ENCODE measurements at regions not wholly inside any gene's neighbourhood (a gene's known extent, or its start where the extent isn't known, plus 50 kb on each side); places are given as distances from the start of the nearest gene placed in this dataset.

DNA sequence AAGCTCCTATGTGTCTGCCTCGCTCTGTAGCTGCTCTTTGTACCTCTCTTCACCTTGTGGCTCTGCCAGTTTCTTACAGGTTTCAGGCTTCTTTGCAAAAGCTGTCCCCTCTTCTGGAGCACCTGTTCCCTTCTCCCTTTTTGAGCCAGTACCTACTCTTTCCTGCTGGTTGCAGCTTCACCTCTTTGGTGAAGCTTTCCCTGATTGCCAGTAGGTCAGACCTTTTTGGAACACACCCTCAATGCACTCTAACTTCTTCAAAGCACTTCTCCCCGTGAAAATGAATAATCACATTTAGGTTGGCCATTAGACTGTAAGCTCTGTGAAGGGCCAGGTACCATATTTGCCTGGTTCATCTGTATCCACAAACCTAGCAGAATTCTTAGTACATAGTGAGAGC, 60.3 kb downstream of the BHLHE40 start:
- WGBS (ENCODE audit: insufficient coverage), result 93% methylated on average over 2 of the region's 2 CpGs
- H3K27me3 ChIP-seq (ENCODE audit: control insufficient read depth, insufficient read depth, low read length), result no peaks in the 10 kb centered on the region
- Mint-ChIP-seq H3K9me3 (no peaks in the 10 kb centered on the region), H3K27me3 (ENCODE audit: low read depth in 2 of 2) (no peaks in the 10 kb centered on the region), H3K4me3 (peak overlapping the region; percentile 17), H3K27ac (peak overlapping the region; percentile 90 to 91), H3K4me1 (peaks cover 45 to 50% of the 10 kb centered on the region in 2 donors), H3K36me3 (no peaks in the 10 kb centered on the region)
- no peak overlapping the region for H3K4me3 ChIP-seq (ENCODE audit: low read length)
- DNase-seq (no peak), ATAC-seq (no peak)
- H3K27ac ChIP-seq (ENCODE audit: low read length), result no peak overlapping the region
- H3K9me3 ChIP-seq (ENCODE audit: control insufficient read depth, insufficient read depth, low read length), result no peaks in the 10 kb centered on the region
- intact Hi-C loops (cut with micrococcal nuclease), result loop anchor here (2.0 kb wide), 1 partner anchor 13 kb away; no protein-coding TSS in a partner anchor
- no peaks in the 10 kb centered on the region for H3K36me3 ChIP-seq (ENCODE audit: control insufficient read depth, insufficient read depth, low read length)
- TF ChIP-seq, protein P1, sequence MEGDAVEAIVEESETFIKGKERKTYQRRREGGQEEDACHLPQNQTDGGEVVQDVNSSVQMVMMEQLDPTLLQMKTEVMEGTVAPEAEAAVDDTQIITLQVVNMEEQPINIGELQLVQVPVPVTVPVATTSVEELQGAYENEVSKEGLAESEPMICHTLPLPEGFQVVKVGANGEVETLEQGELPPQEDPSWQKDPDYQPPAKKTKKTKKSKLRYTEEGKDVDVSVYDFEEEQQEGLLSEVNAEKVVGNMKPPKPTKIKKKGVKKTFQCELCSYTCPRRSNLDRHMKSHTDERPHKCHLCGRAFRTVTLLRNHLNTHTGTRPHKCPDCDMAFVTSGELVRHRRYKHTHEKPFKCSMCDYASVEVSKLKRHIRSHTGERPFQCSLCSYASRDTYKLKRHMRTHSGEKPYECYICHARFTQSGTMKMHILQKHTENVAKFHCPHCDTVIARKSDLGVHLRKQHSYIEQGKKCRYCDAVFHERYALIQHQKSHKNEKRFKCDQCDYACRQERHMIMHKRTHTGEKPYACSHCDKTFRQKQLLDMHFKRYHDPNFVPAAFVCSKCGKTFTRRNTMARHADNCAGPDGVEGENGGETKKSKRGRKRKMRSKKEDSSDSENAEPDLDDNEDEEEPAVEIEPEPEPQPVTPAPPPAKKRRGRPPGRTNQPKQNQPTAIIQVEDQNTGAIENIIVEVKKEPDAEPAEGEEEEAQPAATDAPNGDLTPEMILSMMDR (IDR thresholded peaks at IDR 0.05), result no peak
- peaks cover 35% of the 10 kb centered on the region for H3K4me1 ChIP-seq (ENCODE audit: control insufficient read depth, insufficient read depth, low read length)

DNA sequence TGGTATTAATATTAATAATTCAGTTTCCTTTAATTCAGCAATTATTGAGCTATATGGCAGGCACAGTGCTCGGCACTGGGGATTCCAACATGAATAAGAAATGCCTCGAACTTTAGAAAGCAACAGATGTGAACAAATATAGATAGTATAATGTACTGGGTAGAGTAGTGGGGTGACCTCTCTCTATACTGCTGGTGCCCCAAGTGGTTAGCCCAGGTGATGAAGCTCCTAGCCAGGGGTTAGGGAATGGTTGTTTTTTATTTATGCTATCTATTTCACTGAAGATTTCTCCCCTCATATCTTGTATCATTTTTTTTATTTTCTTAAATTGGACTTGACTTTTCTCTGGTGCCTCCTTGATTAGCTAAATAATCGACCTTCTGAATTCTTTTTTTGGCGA, 62.1 kb downstream of the BHLHE40 start:
- no peaks in the 10 kb centered on the region for H3K36me3 Mint-ChIP-seq
- peaks cover 35 to 39% of the 10 kb centered on the region in 2 donors for H3K4me1 Mint-ChIP-seq
- H3K27me3 ChIP-seq (ENCODE audit: control insufficient read depth, insufficient read depth, low read length), result no peaks in the 10 kb centered on the region
- H3K9me3 Mint-ChIP-seq, result no peaks in the 10 kb centered on the region
- no peaks in the 10 kb centered on the region for H3K27me3 Mint-ChIP-seq (ENCODE audit: low read depth in 2 of 2)
- peaks cover 30% of the 10 kb centered on the region for H3K4me1 ChIP-seq (ENCODE audit: control insufficient read depth, insufficient read depth, low read length)
- DNase-seq (no peak), ATAC-seq (no peak)
- H3K9me3 ChIP-seq (ENCODE audit: control insufficient read depth, insufficient read depth, low read length), result no peaks in the 10 kb centered on the region
- WGBS (ENCODE audit: insufficient coverage), result 95% methylated on average over 4 of the region's 4 CpGs
- no peak overlapping the region for H3K27ac ChIP-seq (ENCODE audit: low read length)
- intact Hi-C loops (cut with micrococcal nuclease), result no loop called here
- H3K4me3 Mint-ChIP-seq, result no peak overlapping the region
- H3K27ac Mint-ChIP-seq, result no peak overlapping the region
- TF ChIP-seq, protein P1 (IDR thresholded peaks at IDR 0.05), result no peak
- no peak overlapping the region for H3K4me3 ChIP-seq (ENCODE audit: low read length)
- no peaks in the 10 kb centered on the region for H3K36me3 ChIP-seq (ENCODE audit: control insufficient read depth, insufficient read depth, low read length)

DNA sequence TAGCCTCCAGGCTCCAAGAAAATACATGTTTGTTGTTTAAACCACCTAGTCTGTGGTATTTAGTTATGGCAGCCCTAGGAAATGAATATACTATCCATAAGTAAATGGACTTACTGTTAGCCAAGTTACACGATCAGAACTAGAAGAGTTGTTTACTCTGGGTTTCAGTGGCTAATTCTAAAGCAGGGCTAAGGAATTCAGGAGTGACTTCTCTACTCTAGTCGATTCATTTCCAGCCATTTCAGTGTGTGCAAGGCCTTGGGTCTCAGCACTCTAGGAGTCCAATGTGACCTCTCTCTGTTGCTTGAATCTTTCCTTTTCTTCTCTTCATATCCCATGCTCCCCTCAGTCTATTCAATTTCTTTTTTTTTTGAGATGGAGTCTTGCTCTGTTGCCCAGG, 66.7 kb downstream of the BHLHE40 start:
- DNase-seq, result no peak
- Mint-ChIP-seq H3K4me3 (no peak overlapping the region), H3K36me3 (no peaks in the 10 kb centered on the region), H3K27ac (no peak overlapping the region), H3K27me3 (ENCODE audit: low read depth in 2 of 2) (no peaks in the 10 kb centered on the region), H3K9me3 (peaks cover 0 to 2% of the 10 kb centered on the region in 2 donors), H3K4me1 (peaks cover 4% of the 10 kb centered on the region in 2 donors)
- no peaks in the 10 kb centered on the region for H3K27me3 ChIP-seq (ENCODE audit: control insufficient read depth, insufficient read depth, low read length)
- H3K36me3 ChIP-seq (ENCODE audit: control insufficient read depth, insufficient read depth, low read length), result no peaks in the 10 kb centered on the region
- peaks cover 1% of the 10 kb centered on the region for H3K4me1 ChIP-seq (ENCODE audit: control insufficient read depth, insufficient read depth, low read length)
- no peak overlapping the region for H3K4me3 ChIP-seq (ENCODE audit: low read length)
- H3K27ac ChIP-seq (ENCODE audit: low read length), result no peak overlapping the region
- intact Hi-C loops (cut with micrococcal nuclease), result no loop called here
- WGBS (ENCODE audit: insufficient coverage), result 82% methylated on average over 2 of the region's 2 CpGs
- no peak for ATAC-seq
- TF ChIP-seq, protein P1 (IDR thresholded peaks at IDR 0.05), result no peak
- H3K9me3 ChIP-seq (ENCODE audit: control insufficient read depth, insufficient read depth, low read length), result peaks cover 4% of the 10 kb centered on the region

DNA sequence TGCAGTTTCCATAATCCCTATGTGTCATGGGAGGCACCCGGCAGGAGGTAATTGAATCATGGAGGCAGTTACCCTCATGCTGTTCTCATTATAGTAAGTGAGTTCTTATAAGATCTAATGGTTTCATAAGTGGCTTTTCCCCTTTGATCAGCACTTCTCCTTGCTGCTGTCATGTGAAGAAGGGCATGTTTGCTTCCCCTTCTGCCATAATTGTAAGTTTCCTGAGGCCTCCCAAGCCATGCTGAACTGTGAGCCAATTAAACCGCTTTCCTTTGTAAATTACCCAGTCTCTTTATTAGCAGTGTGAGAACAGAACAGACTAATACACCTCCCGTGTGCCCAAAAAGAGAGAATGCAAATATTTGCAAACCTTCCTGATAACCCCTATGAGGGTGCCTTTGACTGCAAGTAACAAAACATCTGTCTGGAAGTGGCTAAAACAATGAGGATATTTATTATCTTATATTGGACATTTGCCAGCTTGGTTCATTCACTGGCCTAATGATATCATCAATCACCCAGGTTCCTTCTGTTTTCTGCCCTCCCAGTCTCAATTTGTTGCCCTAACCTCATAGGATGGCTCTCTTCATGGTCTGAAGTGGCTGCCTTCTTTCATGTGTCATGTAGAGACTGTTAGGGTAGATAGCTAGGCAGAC, 68.7 kb downstream of the BHLHE40 start:
- TF ChIP-seq, protein P1 (IDR thresholded peaks at IDR 0.05), result no peak
- no peaks in the 10 kb centered on the region for H3K27me3 Mint-ChIP-seq (ENCODE audit: low read depth in 2 of 2)
- 93% methylated on average over 3 of the region's 3 CpGs for WGBS (ENCODE audit: insufficient coverage)

More for the DNA sequence above, 68.7 kb downstream of the BHLHE40 start:
- Mint-ChIP-seq H3K4me3 (no peak overlapping the region), H3K36me3 (no peaks in the 10 kb centered on the region), H3K9me3 (peaks cover 0 to 2% of the 10 kb centered on the region in 2 donors), H3K4me1 (peaks cover 21 to 22% of the 10 kb centered on the region in 2 donors), H3K27ac (no peak overlapping the region)
- intact Hi-C loops (cut with micrococcal nuclease), result no loop called here
- no peak for ATAC-seq
- H3K36me3 ChIP-seq (ENCODE audit: control insufficient read depth, insufficient read depth, low read length), result no peaks in the 10 kb centered on the region
- no peak overlapping the region for H3K4me3 ChIP-seq (ENCODE audit: low read length)
- peaks cover 12% of the 10 kb centered on the region for H3K4me1 ChIP-seq (ENCODE audit: control insufficient read depth, insufficient read depth, low read length)
- H3K9me3 ChIP-seq (ENCODE audit: control insufficient read depth, insufficient read depth, low read length), result peaks cover 4% of the 10 kb centered on the region
- no peak for DNase-seq
- H3K27ac ChIP-seq (ENCODE audit: low read length), result no peak overlapping the region
- no peaks in the 10 kb centered on the region for H3K27me3 ChIP-seq (ENCODE audit: control insufficient read depth, insufficient read depth, low read length)

Measured in natural killer cell (primary cell).